ENCODE measurements at regions not wholly inside any gene's neighbourhood (a gene's known extent, or its start where the extent isn't known, plus 50 kb on each side); places are given as distances from the start of the nearest gene placed in this dataset.
A peak's percentile ranks its signal among the peaks of the same experiment; 100 is the strongest.

DNA sequence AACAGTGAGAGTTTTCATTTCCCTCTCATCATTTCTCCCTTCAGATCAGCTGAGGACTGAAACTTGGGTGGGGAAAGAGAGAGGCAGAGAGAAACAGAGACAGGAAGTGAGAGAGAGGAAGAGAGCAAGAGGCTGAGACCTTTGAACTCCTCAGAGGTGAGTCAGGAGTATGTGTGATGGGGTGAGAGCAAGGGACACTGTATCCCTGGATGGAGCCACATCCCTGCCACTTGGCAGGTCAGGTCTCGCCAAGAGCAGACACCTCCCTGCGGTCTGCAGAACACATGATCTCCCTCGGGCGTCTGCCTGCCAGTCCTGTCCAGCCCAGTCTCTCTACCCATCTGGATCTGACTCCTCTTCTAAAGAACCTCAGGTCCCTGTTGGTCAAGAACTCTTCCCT is 62.7 kb upstream of the SYNDIG1 start:
- Mint-ChIP-seq H3K36me3 (ENCODE audit: low read depth) (no peaks in the 10 kb centered on the region), H3K27me3 (ENCODE audit: low read depth, poor library complexity) (peaks cover 6% of the 10 kb centered on the region), H3K27ac (peak overlapping the region; percentile 40), H3K4me1 (peaks cover 6% of the 10 kb centered on the region), H3K9me3 (peaks cover 5% of the 10 kb centered on the region), H3K4me3 (no peak overlapping the region)
- TF ChIP-seq, protein P1, sequence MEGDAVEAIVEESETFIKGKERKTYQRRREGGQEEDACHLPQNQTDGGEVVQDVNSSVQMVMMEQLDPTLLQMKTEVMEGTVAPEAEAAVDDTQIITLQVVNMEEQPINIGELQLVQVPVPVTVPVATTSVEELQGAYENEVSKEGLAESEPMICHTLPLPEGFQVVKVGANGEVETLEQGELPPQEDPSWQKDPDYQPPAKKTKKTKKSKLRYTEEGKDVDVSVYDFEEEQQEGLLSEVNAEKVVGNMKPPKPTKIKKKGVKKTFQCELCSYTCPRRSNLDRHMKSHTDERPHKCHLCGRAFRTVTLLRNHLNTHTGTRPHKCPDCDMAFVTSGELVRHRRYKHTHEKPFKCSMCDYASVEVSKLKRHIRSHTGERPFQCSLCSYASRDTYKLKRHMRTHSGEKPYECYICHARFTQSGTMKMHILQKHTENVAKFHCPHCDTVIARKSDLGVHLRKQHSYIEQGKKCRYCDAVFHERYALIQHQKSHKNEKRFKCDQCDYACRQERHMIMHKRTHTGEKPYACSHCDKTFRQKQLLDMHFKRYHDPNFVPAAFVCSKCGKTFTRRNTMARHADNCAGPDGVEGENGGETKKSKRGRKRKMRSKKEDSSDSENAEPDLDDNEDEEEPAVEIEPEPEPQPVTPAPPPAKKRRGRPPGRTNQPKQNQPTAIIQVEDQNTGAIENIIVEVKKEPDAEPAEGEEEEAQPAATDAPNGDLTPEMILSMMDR (IDR thresholded peaks at IDR 0.05) = no peak
- DNase-seq = no peak

DNA sequence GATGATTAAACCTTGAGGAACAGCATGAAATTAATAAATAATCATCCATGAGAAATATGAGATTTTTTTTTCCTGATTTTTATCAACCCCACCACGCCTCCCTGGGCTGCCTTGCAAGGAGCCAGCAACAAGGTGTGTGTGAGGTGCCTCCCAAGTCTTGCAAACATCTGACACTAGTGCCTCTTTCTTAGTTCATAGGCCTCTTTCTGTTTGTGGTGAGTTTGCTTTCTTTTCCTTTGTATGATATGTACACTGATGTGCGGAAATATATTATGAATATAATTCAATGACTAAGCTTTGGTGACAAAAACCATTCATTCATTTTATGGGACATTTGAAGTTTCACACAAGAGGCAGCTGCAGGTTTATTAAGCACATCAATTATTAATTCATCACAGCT is 63.2 kb upstream of the SYNDIG1 start:
- peaks cover 7% of the 10 kb centered on the region for H3K27me3 Mint-ChIP-seq (ENCODE audit: low read depth, poor library complexity)
- H3K4me1 Mint-ChIP-seq = peaks cover 6% of the 10 kb centered on the region
- no peak overlapping the region for H3K27ac Mint-ChIP-seq
- H3K9me3 Mint-ChIP-seq = peaks cover 5% of the 10 kb centered on the region
- DNase-seq = no peak
- TF ChIP-seq, protein P1 (IDR thresholded peaks at IDR 0.05) = no peak
- H3K36me3 Mint-ChIP-seq (ENCODE audit: low read depth) = no peaks in the 10 kb centered on the region
- H3K4me3 Mint-ChIP-seq = no peak overlapping the region

DNA sequence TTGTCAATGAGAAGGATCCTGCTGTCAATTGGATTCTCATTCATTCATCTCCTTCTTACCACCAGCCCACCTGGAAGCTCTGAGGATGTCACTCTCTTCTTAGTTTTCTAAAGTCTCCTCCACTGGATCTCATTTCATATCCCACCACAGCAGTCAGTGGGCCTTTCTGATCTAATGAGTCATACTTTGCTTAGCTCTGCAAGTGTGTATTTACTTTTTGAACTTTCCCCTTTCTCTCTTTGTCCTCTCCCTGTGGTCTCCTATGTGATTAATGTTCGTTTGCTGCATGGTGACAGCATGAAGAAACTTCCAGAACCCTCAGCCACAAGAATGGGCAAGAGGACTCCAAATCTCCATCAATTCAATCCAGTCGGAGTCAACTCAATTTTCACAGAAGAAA is 63.6 kb upstream of the SYNDIG1 start:
- TF ChIP-seq, protein P1 (IDR thresholded peaks at IDR 0.05) = no peak
- Mint-ChIP-seq H3K9me3 (peaks cover 9% of the 10 kb centered on the region), H3K4me1 (peaks cover 6% of the 10 kb centered on the region), H3K4me3 (no peak overlapping the region), H3K27ac (no peak overlapping the region), H3K36me3 (ENCODE audit: low read depth) (no peaks in the 10 kb centered on the region), H3K27me3 (ENCODE audit: low read depth, poor library complexity) (peaks cover 11% of the 10 kb centered on the region)
- no peak for DNase-seq

DNA sequence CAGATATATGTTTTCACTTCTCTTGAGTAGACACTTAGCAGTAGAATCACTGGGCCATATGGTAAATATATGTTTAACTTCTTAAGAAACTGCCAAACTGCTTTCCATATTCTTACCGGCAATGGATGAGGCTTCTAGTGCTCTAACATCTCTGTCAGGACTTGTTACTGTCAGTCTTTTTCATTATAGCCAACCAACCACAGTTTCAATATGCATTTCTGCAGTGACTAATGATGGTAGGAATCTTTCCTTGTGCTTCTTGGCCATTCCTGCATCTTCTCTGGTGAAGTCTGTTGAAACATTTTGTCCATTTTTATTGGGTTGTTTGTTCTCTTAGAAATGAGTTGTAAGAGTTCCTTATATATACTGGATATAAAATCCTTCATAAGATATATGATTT is 66.0 kb upstream of the SYNDIG1 start:
- peaks cover 6% of the 10 kb centered on the region for H3K4me1 Mint-ChIP-seq
- peaks cover 2% of the 10 kb centered on the region for H3K36me3 Mint-ChIP-seq (ENCODE audit: low read depth)
- no peak for DNase-seq
- H3K4me3 Mint-ChIP-seq = no peak overlapping the region
- H3K9me3 Mint-ChIP-seq = peaks cover 21% of the 10 kb centered on the region
- no peak overlapping the region for H3K27ac Mint-ChIP-seq
- TF ChIP-seq, protein P1 (IDR thresholded peaks at IDR 0.05) = no peak
- H3K27me3 Mint-ChIP-seq (ENCODE audit: low read depth, poor library complexity) = peaks cover 12% of the 10 kb centered on the region

DNA sequence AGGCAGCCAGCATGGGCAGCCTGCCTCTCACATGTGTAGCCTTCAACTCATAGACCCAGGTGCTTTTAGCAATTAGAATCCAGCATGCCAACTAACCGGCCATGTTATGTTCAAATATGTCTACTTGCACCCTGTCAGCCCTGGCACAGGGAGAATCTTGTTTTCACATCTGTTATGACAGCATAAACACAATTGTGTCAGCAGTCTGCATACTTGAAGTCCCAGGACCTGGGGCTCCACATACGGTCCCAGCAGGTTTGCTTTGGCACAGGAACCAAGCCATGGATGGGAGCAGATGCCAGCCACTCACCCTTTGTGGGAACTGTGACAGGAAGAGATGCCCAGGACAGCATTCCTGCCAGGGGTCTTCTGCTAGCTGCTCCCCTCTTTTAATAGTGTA is 67.2 kb upstream of the SYNDIG1 start:
- H3K4me1 Mint-ChIP-seq = peaks cover 6% of the 10 kb centered on the region
- no peak overlapping the region for H3K27ac Mint-ChIP-seq
- peaks cover 5% of the 10 kb centered on the region for H3K36me3 Mint-ChIP-seq (ENCODE audit: low read depth)
- DNase-seq = no peak
- H3K27me3 Mint-ChIP-seq (ENCODE audit: low read depth, poor library complexity) = peaks cover 12% of the 10 kb centered on the region
- peaks cover 33% of the 10 kb centered on the region for H3K9me3 Mint-ChIP-seq
- no peak overlapping the region for H3K4me3 Mint-ChIP-seq
- TF ChIP-seq, protein P1 (IDR thresholded peaks at IDR 0.05) = no peak

DNA sequence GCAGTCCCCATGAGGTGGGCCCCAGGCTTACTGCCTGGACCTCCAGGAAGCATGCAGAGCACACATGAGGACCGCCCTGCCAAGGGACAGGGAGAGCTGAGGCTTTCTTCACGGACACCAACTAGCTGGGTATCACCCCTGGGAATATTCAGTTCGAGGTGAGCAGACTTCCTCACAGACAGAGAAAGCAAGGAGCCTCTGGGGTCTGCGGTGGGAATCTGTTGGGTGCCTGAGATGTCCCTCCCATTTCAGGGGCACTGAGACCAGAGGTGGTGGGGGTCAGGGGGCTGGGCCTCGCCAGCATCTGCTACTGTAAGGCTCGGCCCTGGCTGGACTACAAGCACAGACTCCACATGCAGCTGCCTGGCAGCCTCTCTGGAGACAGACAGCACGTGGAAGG is 74.3 kb upstream of the SYNDIG1 start:
- Mint-ChIP-seq H3K9me3 (peaks cover 34% of the 10 kb centered on the region), H3K27ac (no peak overlapping the region), H3K4me1 (no peaks in the 10 kb centered on the region), H3K36me3 (ENCODE audit: low read depth) (peaks cover 5% of the 10 kb centered on the region), H3K4me3 (no peak overlapping the region), H3K27me3 (ENCODE audit: low read depth, poor library complexity) (peaks cover 10% of the 10 kb centered on the region)
- DNase-seq = no peak
- TF ChIP-seq, protein P1 (IDR thresholded peaks at IDR 0.05) = no peak

Measured in nephron progenitor cell (in vitro differentiated cells).